HG03575 (cell line): ENCODE measurements at regions not wholly inside any gene's neighbourhood (a gene's known extent, or its start where the extent isn't known, plus 50 kb on each side); places are given as distances from the start of the nearest gene placed in this dataset.

Experiments used
- ATAC-seq: cut with Tn5 transposase; IDR thresholded peaks from one replicate; pipeline ENCODE4 v1.9.1; 2021; ENCODE audit not compliant: unreplicated experiment, insufficient number of reproducible peaks, low FRiP score; ENCODE audit errors: extremely low read depth

DNA sequence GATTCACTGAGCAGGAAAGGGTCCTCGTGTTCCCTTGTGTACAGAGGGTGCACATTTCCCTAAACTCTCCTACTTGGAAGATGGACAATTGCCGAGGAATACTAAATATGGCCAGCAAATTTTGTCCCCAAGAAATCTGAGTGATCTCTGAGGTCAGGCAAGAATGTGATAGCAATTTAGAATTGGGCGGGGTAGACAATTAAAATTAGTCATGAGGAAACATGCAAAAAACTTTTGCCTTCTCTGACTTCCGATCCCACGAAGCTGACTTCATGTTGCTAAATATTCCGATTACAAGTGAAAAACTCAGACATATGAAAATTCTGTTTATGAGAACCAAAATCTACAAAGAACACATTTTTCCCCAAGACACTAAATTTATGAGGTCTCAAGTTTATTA, 453.9 kb upstream of the ZFP42 start:
- ATAC-seq = no peak

DNA sequence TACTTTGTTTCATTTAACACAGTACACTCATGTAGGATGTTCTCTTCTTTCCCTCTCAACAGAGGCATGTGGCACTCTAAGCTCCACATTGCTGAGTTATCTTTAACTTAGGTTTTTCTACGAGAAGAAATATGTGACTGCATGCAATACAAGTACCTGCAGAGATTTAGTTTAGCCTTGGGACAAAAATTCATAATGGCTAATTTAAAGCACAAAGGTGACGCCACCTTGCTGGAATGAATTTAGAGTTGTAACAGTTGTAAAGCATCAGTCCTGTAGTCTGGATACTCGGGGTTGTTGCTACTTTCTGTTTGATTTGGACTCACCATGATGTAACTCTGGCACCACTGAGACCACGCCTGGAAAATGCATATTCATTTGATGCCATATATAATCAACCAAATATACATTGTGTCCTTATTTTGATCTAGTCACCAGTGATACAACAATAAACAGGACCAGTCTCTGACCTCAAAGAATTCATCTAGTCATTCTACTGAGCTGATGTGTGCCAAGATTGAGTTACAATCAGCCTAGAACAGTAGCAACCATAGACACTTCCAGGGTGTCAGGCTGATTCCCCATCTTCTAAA, 451.0 kb upstream of the ZFP42 start:
- ATAC-seq = no peak

DNA sequence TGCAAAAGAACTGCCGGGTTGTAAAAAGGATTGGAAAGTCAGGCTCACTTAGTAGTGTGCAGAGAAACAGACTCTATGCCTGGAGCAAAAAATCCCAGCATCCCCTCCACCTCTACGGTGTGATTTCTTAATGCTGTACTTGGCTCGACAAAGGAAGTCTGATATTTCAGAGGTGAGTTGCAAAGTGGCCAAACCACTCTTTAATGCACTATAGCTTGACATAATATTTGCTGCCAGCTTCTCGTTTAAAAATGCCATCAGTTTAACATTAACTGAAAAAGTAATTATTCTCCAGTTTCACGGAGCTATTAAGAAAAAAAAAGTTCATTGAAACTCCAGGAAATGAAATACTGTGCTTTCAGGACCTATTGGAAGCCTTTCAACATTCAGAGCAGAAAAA, 448.3 kb upstream of the ZFP42 start:
- no peak for ATAC-seq

DNA sequence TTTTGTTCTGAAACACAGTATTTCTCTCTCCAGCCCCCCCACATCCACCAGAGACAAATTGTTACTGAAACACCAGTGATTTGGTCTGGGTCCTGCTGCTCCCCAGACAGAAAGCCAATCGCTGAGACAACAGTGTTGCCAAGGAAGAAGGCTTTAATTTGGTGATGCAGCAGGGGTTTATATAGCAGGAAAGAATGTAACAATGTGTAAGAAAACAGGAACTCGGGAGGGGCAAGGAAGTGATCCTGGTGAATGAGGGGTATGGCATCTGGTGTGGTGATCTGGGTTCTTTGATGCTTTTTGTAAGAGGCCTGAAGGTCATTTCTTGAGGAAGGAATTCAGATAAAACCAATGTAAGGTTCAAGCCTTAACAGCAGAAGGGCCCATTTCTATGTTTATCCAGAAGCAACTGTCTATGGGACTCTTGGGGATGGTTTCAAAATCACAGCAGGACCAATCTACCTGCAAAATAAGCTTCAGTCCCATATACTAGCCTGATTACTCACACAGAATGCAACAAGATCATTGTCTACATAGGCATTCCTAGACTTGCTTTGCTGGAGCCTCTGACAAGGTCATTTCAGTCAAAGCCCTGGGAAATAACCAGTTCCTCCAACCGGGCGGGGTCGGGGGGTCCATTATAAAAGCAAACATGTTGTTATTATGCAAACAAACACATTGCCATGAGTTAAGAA, 445.2 kb upstream of the ZFP42 start:
- no peak for ATAC-seq

DNA sequence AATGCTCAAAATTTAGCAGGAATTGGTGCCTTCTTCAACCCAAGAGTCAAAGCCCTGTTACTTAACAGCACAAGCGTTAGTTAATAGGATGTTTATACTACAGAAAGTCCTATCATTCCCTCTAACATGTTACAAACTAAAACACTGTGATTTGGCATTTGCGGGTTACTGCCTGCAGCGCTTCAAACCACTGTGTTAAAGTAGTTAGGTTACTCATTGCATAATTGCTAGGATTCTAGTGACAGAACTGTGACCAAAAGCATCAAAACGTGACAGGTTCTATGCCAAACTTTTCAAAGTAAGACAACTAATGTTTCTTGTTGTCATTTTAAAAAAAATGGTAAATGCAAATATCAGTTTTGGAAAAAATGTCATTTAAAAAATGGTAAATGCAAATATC, 442.8 kb upstream of the ZFP42 start:
- no peak for ATAC-seq

DNA sequence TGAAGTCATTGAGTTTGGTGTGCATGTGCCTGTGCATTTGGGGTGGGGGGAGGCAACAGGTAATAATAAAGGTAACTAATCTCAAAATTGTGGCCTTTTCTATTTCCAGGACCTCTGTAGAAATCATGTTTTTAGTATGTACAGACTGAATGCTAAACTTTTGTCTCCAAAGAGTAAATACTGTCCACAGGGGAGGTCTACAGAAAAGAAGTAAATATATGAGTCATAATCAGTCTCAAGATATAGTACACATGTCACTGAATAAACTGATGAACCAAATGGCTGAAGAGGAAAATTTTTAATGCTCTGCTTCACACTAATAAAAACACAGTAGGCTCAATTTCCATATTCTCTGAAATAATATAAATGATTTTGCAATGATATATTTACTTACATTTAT, 440.4 kb upstream of the ZFP42 start:
- ATAC-seq = no peak

DNA sequence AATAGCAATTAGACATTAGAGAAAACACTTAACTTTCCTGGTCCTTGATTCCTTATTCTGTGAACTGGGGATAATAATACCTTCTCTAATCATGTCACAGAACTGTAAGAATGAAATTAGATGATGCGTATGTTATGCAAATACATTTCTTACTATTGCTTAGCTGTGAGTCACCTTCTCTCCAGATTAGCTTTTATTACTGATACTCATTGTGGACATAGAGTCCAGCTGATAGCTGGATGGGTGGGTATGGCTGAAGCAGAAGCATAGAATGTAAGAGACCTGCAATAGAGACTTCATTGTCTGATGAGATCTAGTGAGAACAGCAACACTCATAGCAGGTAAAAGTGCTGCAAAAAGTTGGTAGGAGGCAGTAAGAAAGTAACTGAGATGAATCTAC, 437.2 kb upstream of the ZFP42 start:
- ATAC-seq = no peak

DNA sequence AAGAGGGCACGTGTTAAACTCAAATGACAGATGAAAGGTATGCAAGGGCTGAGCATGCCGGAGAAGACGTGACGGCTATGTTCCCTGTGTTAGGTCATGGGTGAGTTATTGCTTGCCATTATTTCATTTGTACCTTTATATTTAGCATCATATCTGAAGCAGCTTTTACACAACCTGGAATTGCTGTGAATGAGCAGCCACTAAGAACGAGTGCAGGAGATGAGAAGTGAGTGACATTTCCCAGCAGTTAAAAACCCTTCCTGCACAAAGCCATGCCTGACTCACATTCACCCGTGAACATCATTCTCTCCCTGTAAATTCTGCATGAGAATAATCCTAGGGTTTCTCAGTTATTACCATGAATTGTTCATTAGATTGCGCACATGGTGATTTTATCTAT, 433.2 kb upstream of the ZFP42 start:
- ATAC-seq = no peak

DNA sequence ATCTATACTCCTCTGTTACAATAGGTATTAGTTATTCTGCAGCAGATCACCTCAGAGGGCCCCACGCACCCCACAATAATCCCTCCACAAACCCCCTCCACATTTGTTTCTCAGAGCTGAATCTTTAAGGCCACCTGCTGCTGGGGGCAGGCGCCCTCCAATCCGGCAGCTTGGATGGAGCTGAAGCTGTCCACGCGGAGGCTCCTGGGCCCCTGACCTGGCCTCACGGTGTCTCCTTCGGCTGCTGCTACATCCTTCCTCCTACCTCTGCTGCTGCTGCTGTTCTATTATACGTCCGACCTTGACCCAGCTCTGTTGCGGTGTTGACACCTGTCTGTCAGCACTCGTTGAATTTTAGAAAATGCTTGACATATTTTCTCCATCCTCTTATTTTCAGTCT, 430.2 kb upstream of the ZFP42 start:
- ATAC-seq = no peak

DNA sequence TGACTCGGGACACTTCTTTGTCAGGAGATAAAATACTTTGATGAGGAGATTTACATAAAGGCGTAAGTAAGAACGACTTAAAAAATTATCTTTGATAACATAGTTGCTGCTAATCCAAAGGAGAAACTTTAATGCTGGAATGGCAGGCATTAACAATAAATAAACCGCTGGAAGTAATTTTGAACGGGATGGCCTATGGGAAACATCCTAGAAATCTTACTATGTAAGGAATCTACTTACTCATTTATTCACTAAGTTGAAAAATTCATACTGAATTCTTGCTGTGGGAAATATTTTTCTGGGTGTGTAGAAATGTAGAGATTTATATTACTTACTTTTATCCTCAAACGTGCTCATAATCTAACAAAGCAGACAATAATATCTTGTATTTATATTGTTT, 425.7 kb upstream of the ZFP42 start:
- no peak for ATAC-seq

DNA sequence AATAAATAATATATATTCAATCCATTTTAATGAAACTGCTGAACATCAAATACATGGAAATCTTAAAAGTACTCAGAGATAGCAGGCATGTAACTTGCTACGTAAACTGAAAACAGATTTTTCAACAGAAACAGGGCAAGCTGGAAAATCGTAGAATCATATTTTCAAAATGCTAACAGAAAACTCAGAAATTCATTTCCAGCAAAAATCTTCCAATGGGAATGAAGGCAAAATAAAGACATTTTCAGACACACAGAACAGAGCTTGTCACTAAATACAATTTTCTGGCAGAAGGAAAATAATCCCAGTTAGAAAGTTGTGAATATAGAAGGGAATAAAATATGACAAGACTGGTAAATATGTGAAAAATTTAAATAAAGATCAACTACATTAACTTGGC, 419.9 kb upstream of the ZFP42 start:
- ATAC-seq = no peak

DNA sequence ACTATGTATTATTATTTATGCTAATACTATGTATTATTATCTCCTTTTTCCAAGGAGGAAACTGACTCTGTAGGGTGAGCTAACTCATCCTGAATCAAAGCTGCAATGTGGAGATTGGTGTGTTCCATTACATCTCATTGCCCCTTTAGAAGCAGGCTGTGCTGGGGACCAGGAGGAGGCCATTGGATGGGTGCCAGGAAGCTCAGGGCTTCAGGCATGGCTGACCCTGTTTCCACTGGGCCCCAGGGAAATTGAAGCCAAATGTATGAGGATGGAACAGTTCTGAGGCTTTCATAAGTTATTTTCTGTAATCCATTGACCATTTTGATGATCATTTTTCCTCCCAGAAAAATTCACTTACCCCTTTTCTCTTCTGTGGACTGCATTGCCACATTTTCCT, 418.8 kb upstream of the ZFP42 start:
- ATAC-seq = no peak

DNA sequence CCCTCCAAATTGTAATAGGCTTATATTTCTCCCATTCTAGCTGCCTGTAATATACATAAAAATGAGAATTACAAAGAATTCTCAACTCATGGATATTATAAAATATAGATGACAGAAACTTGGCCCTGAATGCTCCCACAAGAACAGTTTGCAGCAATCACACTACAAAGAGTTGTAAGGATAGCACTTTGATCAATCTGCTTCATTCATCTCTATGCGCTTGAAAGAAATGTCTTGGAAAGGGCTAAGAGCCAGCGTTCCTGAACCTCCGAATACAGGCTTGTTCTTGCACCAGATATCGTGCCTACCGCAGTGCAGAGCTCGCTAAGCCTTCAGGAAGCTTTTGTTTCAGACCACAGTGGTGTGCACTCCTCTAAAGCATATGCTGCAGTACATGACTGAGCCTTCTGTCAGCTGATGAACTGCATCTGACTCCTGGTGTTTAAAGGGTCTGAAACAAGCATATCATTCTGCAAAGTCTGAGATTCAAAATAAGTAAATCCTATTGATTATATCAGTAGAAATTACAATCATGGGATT, 417.6 kb upstream of the ZFP42 start:
- ATAC-seq = no peak

DNA sequence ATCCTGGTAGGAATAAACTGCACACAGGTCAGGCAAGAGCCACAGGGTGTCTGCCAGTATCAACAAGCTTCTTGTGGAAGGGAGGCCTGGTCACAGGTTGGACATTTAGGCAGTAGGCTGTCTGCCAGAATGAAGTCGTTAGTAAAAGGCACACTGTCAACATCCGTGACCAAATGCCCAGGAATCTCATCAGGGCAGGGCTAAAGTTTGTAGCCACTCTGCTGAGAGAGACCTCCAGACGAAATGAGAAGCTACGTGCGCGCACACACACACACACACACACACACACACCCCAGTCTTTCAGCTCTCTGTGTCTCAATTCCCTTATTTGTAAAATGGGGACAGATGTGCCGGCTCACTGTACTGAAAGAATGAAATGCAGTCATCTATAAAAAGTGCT, 408.7 kb upstream of the ZFP42 start:
- ATAC-seq = no peak

DNA sequence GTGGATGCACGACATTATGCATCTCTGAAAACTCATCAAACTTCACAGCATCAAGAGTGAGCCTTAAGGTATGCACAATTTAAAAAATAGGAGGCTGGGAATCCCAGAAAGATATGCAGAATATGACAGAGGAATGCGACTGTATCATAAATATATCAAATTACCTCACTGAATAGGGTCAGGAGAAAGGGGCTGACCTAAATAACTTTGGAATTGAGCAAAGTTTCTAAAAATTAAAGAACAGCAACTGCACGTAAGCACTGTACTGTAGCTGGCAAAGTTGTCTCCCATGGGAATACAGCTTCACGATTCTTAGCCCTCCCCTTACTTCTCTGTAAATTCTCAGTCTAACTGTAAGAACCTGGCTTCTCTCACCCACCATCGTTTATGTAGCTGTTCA, 397.4 kb upstream of the ZFP42 start:
- ATAC-seq = no peak

DNA sequence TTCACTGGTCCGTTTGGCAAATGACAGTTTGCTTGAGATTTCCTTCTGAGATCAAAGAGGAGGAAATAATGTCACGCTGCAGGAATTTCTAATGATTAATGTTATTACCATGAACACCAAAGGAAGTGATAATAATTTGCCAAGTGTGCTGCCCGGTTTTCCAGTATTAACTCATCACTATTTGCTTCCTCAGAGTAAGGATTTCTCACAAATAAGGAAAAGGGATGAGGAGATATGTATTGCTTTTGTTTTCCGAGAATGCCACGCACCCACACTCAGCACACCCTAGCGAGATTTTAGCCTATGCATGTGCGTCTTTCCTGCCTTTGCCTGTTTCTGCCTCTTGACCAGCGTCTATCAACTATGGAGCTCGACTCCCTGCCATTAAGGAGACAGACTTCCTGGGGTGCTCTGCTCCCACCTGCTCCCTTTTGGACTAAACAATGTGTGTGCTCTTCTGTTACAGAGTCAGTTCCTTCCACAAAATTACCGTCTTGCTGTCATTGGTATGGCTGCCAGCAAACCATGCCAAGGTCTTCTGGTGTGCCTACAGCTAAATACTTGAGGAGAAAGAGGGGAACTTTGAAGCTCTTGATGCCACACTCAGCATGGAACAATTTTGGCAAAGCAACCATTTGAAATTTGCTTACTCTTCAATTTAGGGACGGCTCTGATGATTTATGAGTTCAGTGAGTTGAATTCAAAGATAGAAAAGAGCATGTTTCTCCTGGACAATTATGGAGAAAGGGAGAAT, 393.1 kb upstream of the ZFP42 start:
- no peak for ATAC-seq

DNA sequence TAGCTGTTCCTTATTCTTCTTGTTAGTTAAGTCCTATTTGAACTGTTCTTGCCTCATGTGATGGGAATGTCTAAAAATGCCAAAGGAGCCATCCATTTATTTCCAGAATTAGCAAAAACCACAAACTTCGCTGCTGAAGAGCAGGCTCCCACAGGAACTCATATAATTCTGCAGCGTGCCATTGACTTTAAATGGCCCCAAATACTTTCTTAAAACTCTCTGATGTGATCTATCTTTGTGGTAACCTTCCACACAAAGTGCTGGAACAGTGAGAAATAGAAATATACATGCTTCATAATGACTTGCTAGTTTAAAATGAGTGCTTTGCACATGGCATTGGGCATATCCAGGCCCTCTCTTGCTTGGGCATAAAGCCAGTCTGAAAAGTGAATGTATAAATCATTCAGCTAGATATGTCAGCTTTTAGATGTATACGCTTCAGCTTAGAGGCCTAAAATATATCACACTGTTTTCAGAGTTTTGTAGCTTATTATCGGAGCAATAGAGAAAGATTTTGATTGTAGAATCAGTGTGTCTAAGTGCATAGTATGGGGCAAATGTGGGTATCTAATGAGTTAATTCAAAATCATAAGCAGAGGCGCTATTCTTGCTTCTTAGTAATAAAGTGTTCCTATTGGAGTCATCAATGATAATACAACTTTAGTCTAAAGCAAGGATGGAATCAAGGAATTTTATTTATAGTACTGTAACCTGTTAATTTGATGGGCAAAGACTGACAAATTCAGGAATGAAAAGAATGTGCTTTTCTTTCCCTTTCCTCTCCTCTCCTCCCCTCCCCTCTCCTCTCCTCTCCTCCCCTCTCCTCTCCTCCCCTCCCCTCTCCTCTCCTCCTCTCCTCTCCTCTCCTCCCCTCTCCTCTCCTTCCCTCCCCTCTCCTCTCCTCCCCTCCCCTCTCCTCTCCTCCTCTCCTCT, 392.2 kb upstream of the ZFP42 start:
- ATAC-seq = no peak

DNA sequence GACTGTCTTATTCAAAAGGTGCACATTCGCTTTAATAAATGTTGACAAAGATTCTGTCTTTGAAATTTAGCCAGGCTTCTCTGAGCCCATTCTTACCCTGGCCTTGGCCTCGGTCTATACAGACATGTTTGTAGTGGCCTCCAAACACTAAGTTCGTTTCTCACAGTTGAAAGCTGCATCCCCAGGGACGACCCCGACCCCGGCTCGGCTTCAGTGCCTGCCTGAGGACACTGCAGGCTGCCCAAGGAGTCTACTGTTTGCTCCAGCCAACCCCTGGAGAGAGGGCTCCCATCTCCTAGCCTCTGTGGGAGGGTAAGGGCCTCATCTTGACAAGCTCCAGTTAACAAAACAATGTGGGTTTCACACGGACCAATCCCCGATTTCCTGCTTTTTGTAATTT, 390.6 kb upstream of the ZFP42 start:
- ATAC-seq = no peak

DNA sequence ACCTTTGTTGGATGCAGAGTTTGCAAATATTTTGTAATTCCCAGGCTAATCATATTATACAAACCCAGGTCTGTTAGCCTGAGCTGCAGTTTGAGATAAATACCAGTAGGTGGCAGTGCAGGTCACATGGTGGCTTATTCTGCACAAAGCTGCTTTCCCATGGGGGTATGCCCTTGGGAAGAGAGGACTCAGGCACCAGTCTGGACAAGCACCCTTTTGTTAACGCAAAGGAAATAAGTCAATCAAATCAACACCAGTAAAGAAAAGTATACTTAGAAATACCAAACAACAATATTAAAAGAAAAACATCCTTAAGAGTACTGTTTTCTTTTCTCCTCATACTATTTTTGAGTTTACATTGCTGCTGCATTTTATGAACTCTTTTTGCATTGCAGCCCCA, 389.0 kb upstream of the ZFP42 start:
- ATAC-seq = no peak
